Chondrocyte (in vitro differentiated cells): ENCODE measurements at regions not wholly inside any gene's neighbourhood (a gene's known extent, or its start where the extent isn't known, plus 50 kb on each side); places are given as distances from the start of the nearest gene placed in this dataset.

Experiments
- DNase-seq: peaks from one replicate; pipeline ENCODE4 v3.0.0; 2021; ENCODE audit warnings: mixed read lengths, low spot score
- H3K27ac Mint-ChIP-seq: one replicate; pipeline ENCODE4 v1.8.0; 2021; ENCODE audit warnings: mild to moderate bottlenecking, moderate library complexity, mixed read lengths; ENCODE audit not compliant: unreplicated experiment
- H3K27me3 Mint-ChIP-seq: 2 replicates; pipeline ENCODE4 v1.8.0; 2021; ENCODE audit warnings: low read depth, mixed read lengths
- H3K36me3 Mint-ChIP-seq: 2 replicates; pipeline ENCODE4 v1.8.0; 2021; ENCODE audit warnings: low read depth, mixed read lengths
- H3K4me1 Mint-ChIP-seq: 2 replicates; pipeline ENCODE4 v1.8.0; 2021; ENCODE audit warnings: low read depth, mild to moderate bottlenecking, mixed read lengths
- H3K4me3 Mint-ChIP-seq: one replicate; pipeline ENCODE4 v1.8.0; 2021; ENCODE audit warnings: mild to moderate bottlenecking, moderate library complexity, mixed read lengths; ENCODE audit not compliant: unreplicated experiment
- H3K9me3 Mint-ChIP-seq: 2 replicates; pipeline ENCODE4 v1.8.0; 2021; ENCODE audit warnings: low read depth, mixed read lengths
- TF ChIP-seq, protein P1 (sequence below): fragments of 200-600 bp; sonication (generic); IDR thresholded peaks from 2 replicates; pipeline ENCODE4 v1.5.0; 2021; ENCODE audit warnings: antibody characterized with exemption, mild to moderate bottlenecking, moderate library complexity

DNA sequence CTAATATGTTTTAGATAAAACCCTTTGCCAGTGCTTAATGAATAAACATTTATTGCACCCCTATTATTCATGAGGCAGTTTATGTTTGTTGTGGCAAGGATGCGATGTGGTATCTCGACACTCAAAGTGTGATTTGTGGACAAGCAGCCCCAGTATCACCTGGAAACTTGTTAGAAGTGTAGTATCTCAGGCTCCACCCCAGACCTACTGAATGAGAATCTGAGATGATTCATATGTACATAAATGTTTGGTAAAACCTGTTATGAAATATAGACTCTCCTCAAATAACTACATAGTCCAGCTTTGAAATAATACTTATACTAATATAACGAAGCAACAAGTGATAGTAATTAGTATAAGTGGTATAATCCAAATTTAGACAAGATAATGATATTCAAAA lies 914.8 kb downstream of the TUSC7 start:
- H3K9me3 Mint-ChIP-seq: peaks cover 2% of the 10 kb centered on the region
- H3K4me3 Mint-ChIP-seq: no peak overlapping the region
- no peak overlapping the region for H3K27ac Mint-ChIP-seq

DNA sequence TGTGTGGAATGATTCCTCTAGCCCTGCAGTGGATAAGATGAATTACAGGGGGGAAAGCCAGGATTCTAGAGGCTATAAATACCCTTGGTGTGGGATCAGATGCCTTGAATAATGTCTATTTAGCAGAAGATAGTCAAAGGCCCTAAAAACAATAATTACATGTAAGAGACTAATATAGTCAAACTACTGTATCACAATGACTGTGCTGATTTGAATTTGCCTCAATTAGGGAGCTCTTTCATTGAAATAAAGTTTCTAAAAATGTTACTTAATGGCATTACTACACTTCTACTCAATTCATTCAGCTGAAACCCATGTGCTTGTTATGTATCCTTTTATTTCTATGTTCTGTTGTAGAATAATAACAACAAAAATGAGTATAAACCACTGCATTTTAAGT lies 915.6 kb downstream of the TUSC7 start:
- Mint-ChIP-seq H3K9me3 (peaks cover 2% of the 10 kb centered on the region), H3K36me3 (no peaks in the 10 kb centered on the region)

More for the DNA sequence above, 914.8 kb downstream of the TUSC7 start:
- peaks cover 20% of the 10 kb centered on the region for H3K4me1 Mint-ChIP-seq
- H3K36me3 Mint-ChIP-seq: no peaks in the 10 kb centered on the region
- no peak for DNase-seq
- peaks cover 2% of the 10 kb centered on the region for H3K27me3 Mint-ChIP-seq
- TF ChIP-seq, protein P1, sequence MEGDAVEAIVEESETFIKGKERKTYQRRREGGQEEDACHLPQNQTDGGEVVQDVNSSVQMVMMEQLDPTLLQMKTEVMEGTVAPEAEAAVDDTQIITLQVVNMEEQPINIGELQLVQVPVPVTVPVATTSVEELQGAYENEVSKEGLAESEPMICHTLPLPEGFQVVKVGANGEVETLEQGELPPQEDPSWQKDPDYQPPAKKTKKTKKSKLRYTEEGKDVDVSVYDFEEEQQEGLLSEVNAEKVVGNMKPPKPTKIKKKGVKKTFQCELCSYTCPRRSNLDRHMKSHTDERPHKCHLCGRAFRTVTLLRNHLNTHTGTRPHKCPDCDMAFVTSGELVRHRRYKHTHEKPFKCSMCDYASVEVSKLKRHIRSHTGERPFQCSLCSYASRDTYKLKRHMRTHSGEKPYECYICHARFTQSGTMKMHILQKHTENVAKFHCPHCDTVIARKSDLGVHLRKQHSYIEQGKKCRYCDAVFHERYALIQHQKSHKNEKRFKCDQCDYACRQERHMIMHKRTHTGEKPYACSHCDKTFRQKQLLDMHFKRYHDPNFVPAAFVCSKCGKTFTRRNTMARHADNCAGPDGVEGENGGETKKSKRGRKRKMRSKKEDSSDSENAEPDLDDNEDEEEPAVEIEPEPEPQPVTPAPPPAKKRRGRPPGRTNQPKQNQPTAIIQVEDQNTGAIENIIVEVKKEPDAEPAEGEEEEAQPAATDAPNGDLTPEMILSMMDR: no peak

DNA sequence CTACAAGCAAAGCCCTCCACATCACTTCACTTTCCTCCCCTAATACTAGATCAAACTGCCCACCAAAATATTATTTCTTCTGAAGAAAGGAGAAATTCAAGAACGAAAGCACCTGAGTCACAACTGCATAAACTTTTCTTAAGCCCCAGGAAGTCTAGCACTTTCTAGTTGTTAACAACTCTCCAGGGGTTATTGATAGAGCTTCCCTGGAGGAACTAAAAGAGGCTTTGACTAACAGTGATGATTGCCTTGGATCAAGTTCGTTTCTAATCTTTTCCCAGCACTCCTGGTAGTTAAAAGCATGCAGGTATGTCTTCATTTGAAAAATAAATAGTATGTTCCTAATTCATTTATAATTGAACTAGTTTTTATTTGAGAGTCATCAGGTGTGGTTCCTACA lies 917.0 kb downstream of the TUSC7 start:
- Mint-ChIP-seq H3K4me1 (peaks cover 31% of the 10 kb centered on the region), H3K4me3 (no peak overlapping the region), H3K36me3 (no peaks in the 10 kb centered on the region), H3K27me3 (peaks cover 2% of the 10 kb centered on the region), H3K9me3 (peaks cover 2% of the 10 kb centered on the region), H3K27ac (no peak overlapping the region)
- TF ChIP-seq, protein P1: no peak
- no peak for DNase-seq

More for the DNA sequence above, 915.6 kb downstream of the TUSC7 start:
- DNase-seq: no peak
- Mint-ChIP-seq H3K4me3 (no peak overlapping the region), H3K27me3 (peaks cover 2% of the 10 kb centered on the region), H3K27ac (no peak overlapping the region), H3K4me1 (peaks cover 23% of the 10 kb centered on the region)
- TF ChIP-seq, protein P1: no peak

DNA sequence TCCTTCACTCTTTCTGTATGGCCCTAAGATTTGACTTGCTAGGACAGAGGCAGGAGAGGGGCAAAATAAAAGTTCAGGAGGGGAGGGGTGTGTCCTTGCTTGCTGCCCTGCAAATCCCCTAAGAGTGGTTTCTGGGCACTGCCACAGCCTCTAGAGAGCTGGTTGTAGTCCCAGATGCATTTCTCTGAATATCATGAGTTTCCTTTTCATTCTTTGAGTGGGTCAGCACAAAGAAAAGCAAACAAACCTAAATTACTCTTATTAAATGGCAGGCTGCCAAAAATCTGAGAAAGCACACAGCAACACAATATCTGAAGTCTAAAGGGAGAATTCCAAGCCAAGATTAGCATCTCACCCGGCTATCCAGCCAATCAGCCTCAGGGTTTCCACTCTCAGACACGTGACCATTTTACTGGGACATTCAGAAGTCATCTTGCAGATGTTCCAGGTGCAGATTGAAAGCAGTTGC lies 919.3 kb downstream of the TUSC7 start:
- H3K4me3 Mint-ChIP-seq: no peak overlapping the region
- H3K27me3 Mint-ChIP-seq: peaks cover 2% of the 10 kb centered on the region

DNA sequence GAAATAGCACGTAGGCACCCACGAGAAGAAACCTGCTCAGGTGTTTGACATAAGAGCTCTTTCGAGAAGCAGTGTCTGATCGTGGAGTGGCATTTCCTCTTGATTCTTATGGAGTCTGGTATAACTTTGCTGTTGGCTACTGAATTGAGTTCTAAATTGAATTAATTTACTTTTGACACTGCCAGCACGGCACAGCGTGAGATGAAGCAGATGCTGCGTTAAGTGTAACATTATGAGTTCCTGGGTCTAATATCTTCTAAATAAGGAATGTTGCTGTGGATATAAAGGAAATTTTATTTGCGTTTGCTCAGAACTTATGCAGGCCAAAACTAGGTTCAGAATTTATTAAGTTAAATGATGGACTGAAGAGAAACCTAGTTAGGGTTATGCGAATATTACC lies 919.9 kb downstream of the TUSC7 start:
- Mint-ChIP-seq H3K4me3 (no peak overlapping the region), H3K27ac (no peak overlapping the region), H3K9me3 (no peaks in the 10 kb centered on the region), H3K27me3 (peaks cover 2% of the 10 kb centered on the region), H3K36me3 (no peaks in the 10 kb centered on the region), H3K4me1 (peaks cover 26% of the 10 kb centered on the region)
- DNase-seq: no peak
- TF ChIP-seq, protein P1: no peak

More for the DNA sequence above, 919.3 kb downstream of the TUSC7 start:
- no peak for DNase-seq
- H3K9me3 Mint-ChIP-seq: no peaks in the 10 kb centered on the region
- no peak overlapping the region for H3K27ac Mint-ChIP-seq
- peaks cover 26% of the 10 kb centered on the region for H3K4me1 Mint-ChIP-seq
- TF ChIP-seq, protein P1: no peak
- H3K36me3 Mint-ChIP-seq: no peaks in the 10 kb centered on the region
